KMS-11 (cell line): ENCODE measurements at regions not wholly inside any gene's neighbourhood (a gene's known extent, or its start where the extent isn't known, plus 50 kb on each side); places are given as distances from the start of the nearest gene placed in this dataset.

ENCODE experiments used
- H2AFZ ChIP-seq: fragments of 200-600 bp; sonication (generic); 2 replicates; pipeline ENCODE4 v1.6.1; 2016; ENCODE audit warnings: antibody characterized with exemption, mixed run types, low read depth
- H3K27ac ChIP-seq: fragments of 200-600 bp; sonication (generic); 2 replicates; pipeline ENCODE4 v1.6.1; 2016; ENCODE audit warnings: mild to moderate bottlenecking, mixed run types
- H3K27me3 ChIP-seq: fragments of 200-600 bp; sonication (generic); 2 replicates; pipeline ENCODE4 v1.6.1; 2017; ENCODE audit warnings: mild to moderate bottlenecking, low read depth, mixed run types, moderate library complexity; ENCODE audit not compliant: insufficient read depth
- H3K36me3 ChIP-seq: fragments of 200-600 bp; sonication (generic); 2 replicates; pipeline ENCODE4 v1.6.1; 2017; ENCODE audit warnings: mild to moderate bottlenecking, mixed run types; ENCODE audit not compliant: insufficient read depth
- H3K4me1 ChIP-seq: fragments of 200-600 bp; sonication (generic); 2 replicates; pipeline ENCODE4 v1.6.1; 2016; ENCODE audit warnings: mild to moderate bottlenecking, low read depth, mixed run types; ENCODE audit not compliant: poor library complexity, severe bottlenecking
- H3K4me2 ChIP-seq: fragments of 200-600 bp; sonication (generic); 2 replicates; pipeline ENCODE4 v1.7.0; 2016; ENCODE audit warnings: mild to moderate bottlenecking, mixed run types
- H3K4me3 ChIP-seq: fragments of 200-600 bp; sonication (generic); IDR thresholded peaks from 2 replicates; pipeline ENCODE4 v1.6.1; 2017; ENCODE audit warnings: low read depth, low read length, mixed read lengths; ENCODE audit not compliant: insufficient read depth
- H3K79me2 ChIP-seq: fragments of 200-600 bp; sonication (generic); 2 replicates; pipeline ENCODE4 v1.6.1; 2016; ENCODE audit warnings: low read depth, mixed run types; ENCODE audit not compliant: insufficient read depth
- H3K9ac ChIP-seq: fragments of 200-600 bp; sonication (generic); 2 replicates; pipeline ENCODE4 v1.6.1; 2016; ENCODE audit warnings: mild to moderate bottlenecking, mixed run types
- H4K20me1 ChIP-seq: fragments of 200-600 bp; sonication (generic); 2 replicates; pipeline ENCODE4 v1.6.1; 2016; ENCODE audit warnings: mild to moderate bottlenecking, mixed run types; ENCODE audit not compliant: insufficient read depth
- CTCF ChIP-seq: fragments of 200-600 bp; sonication (generic); conservative IDR thresholded peaks from 2 replicates; pipeline ENCODE4 v1.6.1; 2017; ENCODE audit warnings: low read depth, mild to moderate bottlenecking, antibody characterized with exemption, low read length, moderate library complexity, mixed read lengths

- H3K36me3 ChIP-seq = no peaks in the 10 kb centered on the region
- H3K4me1 ChIP-seq = peaks cover 59% of the 10 kb centered on the region
- no peak overlapping the region for H3K4me2 ChIP-seq
- no peak overlapping the region for H3K9ac ChIP-seq
- peak overlapping the region; percentile 24 for H3K27ac ChIP-seq
- 0 out of 2 replicates have a peak overlapping the region, but pooled peaks have one; percentile 16 for H2AFZ ChIP-seq
- no peak for TF ChIP-seq CTCF
- no peaks in the 10 kb centered on the region for H3K79me2 ChIP-seq
- H3K4me3 ChIP-seq = no peak overlapping the region
- H4K20me1 ChIP-seq = no peaks in the 10 kb centered on the region
- no peaks in the 10 kb centered on the region for H3K27me3 ChIP-seq
Observed at GRCh38 chr4:127138586-127138985, 494.2 kb upstream of the INTU start.

GRCh38 chr4:127139788-127140286, 492.9 kb upstream of the INTU start:
- Histone ChIP-seq H3K4me2 (no peak overlapping the region), H3K79me2 (no peaks in the 10 kb centered on the region)

GRCh38 chr4:127140306-127140705, 492.5 kb upstream of the INTU start:
- Histone ChIP-seq H3K79me2 (no peaks in the 10 kb centered on the region), H3K36me3 (no peaks in the 10 kb centered on the region), H3K4me1 (peaks cover 45% of the 10 kb centered on the region), H3K4me3 (no peak overlapping the region), H4K20me1 (no peaks in the 10 kb centered on the region), H3K9ac (no peak overlapping the region), H3K27me3 (no peaks in the 10 kb centered on the region), H2AFZ (no peak overlapping the region), H3K4me2 (no peak overlapping the region), H3K27ac (no peak overlapping the region)
- TF ChIP-seq CTCF = no peak

More at GRCh38 chr4:127139788-127140286, 492.9 kb upstream of the INTU start:
- TF ChIP-seq CTCF = no peak
- Histone ChIP-seq H3K9ac (no peak overlapping the region), H3K4me3 (no peak overlapping the region), H2AFZ (no peak overlapping the region), H3K4me1 (peaks cover 49% of the 10 kb centered on the region), H3K36me3 (no peaks in the 10 kb centered on the region), H3K27ac (no peak overlapping the region), H3K27me3 (no peaks in the 10 kb centered on the region), H4K20me1 (no peaks in the 10 kb centered on the region)

GRCh38 chr4:127141856-127142255, 490.9 kb upstream of the INTU start:
- Histone ChIP-seq H3K79me2 (no peaks in the 10 kb centered on the region), H3K4me2 (peak overlapping the region; percentile 1; the same call in 1 of the 2 replicates), H2AFZ (peak overlapping the region; percentile 17; the same call in 1 of the 2 replicates), H3K27me3 (no peaks in the 10 kb centered on the region), H3K9ac (no peak overlapping the region), H3K4me1 (peaks cover 41% of the 10 kb centered on the region), H3K36me3 (no peaks in the 10 kb centered on the region), H4K20me1 (no peaks in the 10 kb centered on the region), H3K27ac (no peak overlapping the region), H3K4me3 (no peak overlapping the region)
- TF ChIP-seq CTCF = no peak
